AML-193 (cell line): ENCODE measurements at regions not wholly inside any gene's neighbourhood (a gene's known extent, or its start where the extent isn't known, plus 50 kb on each side); places are given as distances from the start of the nearest gene placed in this dataset.
"Not testable (repeated sequence)": the region's sequence is repeated elsewhere in the genome, so short reads cannot be mapped to it uniquely, and the experiment has no call there.

Experiments used
- DNase-seq, 2 experiments: peaks; one replicate each; lab custom pipeline; 2025; lab: John Stamatoyannopoulos, UW

GRCh38 chr10:9535744-9536143 is 1481.3 kb downstream of the GATA3 start:
- no peak for DNase-seq

- no peak for DNase-seq
Observed at GRCh38 chr10:9545073-9545472, 1472.6 kb upstream of the CELF2 start.

GRCh38 chr10:9547936-9548904 is 1469.5 kb upstream of the CELF2 start:
- DNase-seq: no peak

GRCh38 chr10:9550810-9551209 is 1466.9 kb upstream of the CELF2 start:
- no peak for DNase-seq

- DNase-seq: no peak
Observed at GRCh38 chr10:9554321-9554720, 1463.4 kb upstream of the CELF2 start.

GRCh38 chr10:9560976-9561375 is 1456.7 kb upstream of the CELF2 start:
- no peak for DNase-seq

- DNase-seq: no peak
Observed at GRCh38 chr10:9561821-9562505, 1455.7 kb upstream of the CELF2 start.

GRCh38 chr10:9577746-9578145 is 1439.9 kb upstream of the CELF2 start:
- DNase-seq: no peak

- no peak for DNase-seq
Observed at GRCh38 chr10:9579110-9579705, 1438.5 kb upstream of the CELF2 start.

GRCh38 chr10:9582803-9583202 is 1434.9 kb upstream of the CELF2 start:
- not testable (repeated sequence) for DNase-seq

- DNase-seq: no peak
Observed at GRCh38 chr10:9596368-9596920, 1421.2 kb upstream of the CELF2 start.

- DNase-seq: no peak
Observed at GRCh38 chr10:9602998-9603397, 1414.7 kb upstream of the CELF2 start.

GRCh38 chr10:9603972-9604371 is 1413.7 kb upstream of the CELF2 start:
- no peak for DNase-seq

GRCh38 chr10:9605231-9605630 is 1412.4 kb upstream of the CELF2 start:
- DNase-seq: no peak

- no peak for DNase-seq
Observed at GRCh38 chr10:9608602-9609001, 1409.1 kb upstream of the CELF2 start.

- DNase-seq: no peak
Observed at GRCh38 chr10:9613338-9614075, 1404.2 kb upstream of the CELF2 start.

GRCh38 chr10:9615189-9615588 is 1402.5 kb upstream of the CELF2 start:
- DNase-seq: no peak

- DNase-seq: no peak
Observed at GRCh38 chr10:9621216-9621615, 1396.5 kb upstream of the CELF2 start.

- DNase-seq: no peak
Observed at GRCh38 chr10:9625304-9625703, 1392.4 kb upstream of the CELF2 start.

- no peak for DNase-seq
Observed at GRCh38 chr10:9634466-9634865, 1383.2 kb upstream of the CELF2 start.

- DNase-seq: no peak
Observed at GRCh38 chr10:9635691-9636090, 1382.0 kb upstream of the CELF2 start.

- DNase-seq: no peak
Observed at GRCh38 chr10:9636216-9636615, 1381.5 kb upstream of the CELF2 start.
